PC-3 (cell line): ENCODE measurements at regions not wholly inside any gene's neighbourhood (a gene's known extent, or its start where the extent isn't known, plus 50 kb on each side); places are given as distances from the start of the nearest gene placed in this dataset.

Experiments used
- ATAC-seq: fragments of 200-7000 bp; cut with Tn5 transposase; 2 replicates; pipeline ENCODE4 v1.9.1; 2020; ENCODE audit warnings: mild to moderate bottlenecking, moderate library complexity
- BruUV-seq: library from RNA; stranded (reverse); fragments of 400-500 nt; replicated peaks from 2 replicates; lab custom pipeline; 2021; lab: Mats Ljungman, UMichigan
- CTCF ChIA-PET: fragments of 300-600 bp; sonication (Branson Sonifier 250); formaldehyde crosslinking; loops from one replicate; lab custom pipeline; 2022; ENCODE audit warnings: antibody characterized with exemption; lab: Charles Lee
- POLR2A ChIA-PET: fragments of 300-600 bp; sonication (Branson Sonifier 250); formaldehyde crosslinking; loops from one replicate; lab custom pipeline; 2022; ENCODE audit warnings: antibody characterized with exemption; ENCODE audit not compliant: unreplicated experiment; lab: Charles Lee
- DNase-seq: peaks from one replicate; pipeline ENCODE4 v3.0.0-alpha.2; 2015
- H2AFZ ChIP-seq: fragments of 300-600 bp; sonication (generic); 2 replicates; pipeline ENCODE4 v1.6.0; 2016; ENCODE audit warnings: antibody characterized with exemption, low read length
- H3F3A ChIP-seq: fragments of 300-600 bp; sonication (generic); one replicate; pipeline ENCODE4 v1.6.0; 2017; ENCODE audit warnings: antibody characterized with exemption, low read length, control low read depth, mild to moderate bottlenecking; ENCODE audit not compliant: unreplicated experiment
- H3K27ac ChIP-seq: fragments of 300-600 bp; sonication (generic); 2 replicates; pipeline ENCODE4 v1.5.1; 2016; ENCODE audit warnings: mild to moderate bottlenecking, low read length
- H3K27me3 ChIP-seq: fragments of 300-600 bp; sonication (generic); 2 replicates; pipeline ENCODE4 v1.6.1; 2016; ENCODE audit warnings: low read length, mixed read lengths
- H3K36me3 ChIP-seq: fragments of 300-600 bp; sonication (generic); 2 replicates; pipeline ENCODE4 v1.6.1; 2016; ENCODE audit warnings: low read depth, mixed run types, low read length, mixed read lengths
- H3K4me1 ChIP-seq: fragments of 300-600 bp; sonication (generic); 2 replicates; pipeline ENCODE4 v1.5.1; 2016; ENCODE audit warnings: low read length; ENCODE audit not compliant: insufficient read depth
- H3K4me2 ChIP-seq: fragments of 300-600 bp; sonication (generic); 2 replicates; pipeline ENCODE4 v1.6.0; 2016; ENCODE audit warnings: low read length
- H3K4me3 ChIP-seq: fragments of 300-600 bp; sonication (generic); 2 replicates; pipeline ENCODE4 v1.5.1; 2016; ENCODE audit warnings: mild to moderate bottlenecking, low read length, mixed read lengths
- H3K79me2 ChIP-seq: fragments of 300-600 bp; sonication (generic); 2 replicates; pipeline ENCODE4 v1.6.1; 2017; ENCODE audit warnings: low read length, mixed read lengths
- H3K9ac ChIP-seq: fragments of 300-600 bp; sonication (generic); 2 replicates; pipeline ENCODE4 v1.6.0; 2016; ENCODE audit warnings: mild to moderate bottlenecking, low read length
- H3K9me2 ChIP-seq: fragments of 300-600 bp; sonication (generic); replicated peaks from 2 replicates; pipeline ENCODE4 v1.6.1; 2016; ENCODE audit warnings: mixed run types, low read length, mixed read lengths
- H3K9me3 ChIP-seq: fragments of 300-600 bp; sonication (generic); 2 replicates; pipeline ENCODE4 v1.6.1; 2016; ENCODE audit warnings: low read length, mixed read lengths
- H4K20me1 ChIP-seq: fragments of 300-600 bp; sonication (generic); 2 replicates; pipeline ENCODE4 v1.6.1; 2016; ENCODE audit warnings: low read length, mixed read lengths
- EZH2 ChIP-seq: fragments of 300-600 bp; sonication (generic); IDR thresholded peaks from one replicate; pipeline ENCODE4 v1.6.1; 2017; ENCODE audit warnings: antibody characterized with exemption, mild to moderate bottlenecking, low read length; ENCODE audit not compliant: unreplicated experiment
- EZH2phosphoT487 ChIP-seq: fragments of 300-600 bp; sonication (generic); IDR thresholded peaks from 2 replicates; pipeline ENCODE4 v1.6.1; 2018; ENCODE audit warnings: mild to moderate bottlenecking, antibody characterized with exemption, low read length, borderline replicate concordance
- intact Hi-C: fragments of 100-400 bp; cut with micrococcal nuclease; formaldehyde crosslinking; loops from 2 replicates; pipeline ENCODE4 v1.9.0; 2023
- TF ChIP-seq, protein P1 (sequence below): fragments of 300-600 bp; sonication (generic); conservative IDR thresholded peaks from 2 replicates; pipeline ENCODE4 v1.5.1; 2017; ENCODE audit warnings: antibody characterized with exemption, low read depth, mild to moderate bottlenecking, low read length

DNA sequence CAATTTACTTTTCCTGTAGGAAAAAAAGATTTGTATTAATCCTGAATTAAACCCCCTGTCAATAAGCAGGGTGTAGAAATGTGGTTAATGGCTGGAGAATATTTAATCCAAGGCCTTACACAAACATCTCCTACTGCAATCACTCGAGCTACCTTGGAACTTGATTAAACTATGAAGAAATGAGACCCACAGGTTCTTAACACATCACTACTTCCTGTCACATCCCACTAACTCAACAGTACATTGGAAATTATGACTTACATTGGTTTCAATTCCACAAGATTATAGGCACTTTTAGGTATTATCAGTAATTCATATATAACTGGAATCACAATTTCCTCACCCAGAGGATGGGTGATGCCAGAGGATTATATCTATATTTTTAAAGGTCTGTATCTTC, 480.3 kb downstream of the MRPL39 start:
- no peak for TF ChIP-seq EZH2
- TF ChIP-seq, protein P1, sequence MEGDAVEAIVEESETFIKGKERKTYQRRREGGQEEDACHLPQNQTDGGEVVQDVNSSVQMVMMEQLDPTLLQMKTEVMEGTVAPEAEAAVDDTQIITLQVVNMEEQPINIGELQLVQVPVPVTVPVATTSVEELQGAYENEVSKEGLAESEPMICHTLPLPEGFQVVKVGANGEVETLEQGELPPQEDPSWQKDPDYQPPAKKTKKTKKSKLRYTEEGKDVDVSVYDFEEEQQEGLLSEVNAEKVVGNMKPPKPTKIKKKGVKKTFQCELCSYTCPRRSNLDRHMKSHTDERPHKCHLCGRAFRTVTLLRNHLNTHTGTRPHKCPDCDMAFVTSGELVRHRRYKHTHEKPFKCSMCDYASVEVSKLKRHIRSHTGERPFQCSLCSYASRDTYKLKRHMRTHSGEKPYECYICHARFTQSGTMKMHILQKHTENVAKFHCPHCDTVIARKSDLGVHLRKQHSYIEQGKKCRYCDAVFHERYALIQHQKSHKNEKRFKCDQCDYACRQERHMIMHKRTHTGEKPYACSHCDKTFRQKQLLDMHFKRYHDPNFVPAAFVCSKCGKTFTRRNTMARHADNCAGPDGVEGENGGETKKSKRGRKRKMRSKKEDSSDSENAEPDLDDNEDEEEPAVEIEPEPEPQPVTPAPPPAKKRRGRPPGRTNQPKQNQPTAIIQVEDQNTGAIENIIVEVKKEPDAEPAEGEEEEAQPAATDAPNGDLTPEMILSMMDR: no peak
- no peak for TF ChIP-seq EZH2phosphoT487
- Histone ChIP-seq H3K9me3 (no peaks in the 10 kb centered on the region), H3K36me3 (no peaks in the 10 kb centered on the region), H3F3A (no peaks in the 10 kb centered on the region), H4K20me1 (no peaks in the 10 kb centered on the region), H2AFZ (no peak overlapping the region), H3K79me2 (no peaks in the 10 kb centered on the region), H3K4me1 (no peaks in the 10 kb centered on the region), H3K4me2 (no peak overlapping the region), H3K4me3 (no peak overlapping the region), H3K9ac (no peak overlapping the region), H3K9me2 (no peaks in the 10 kb centered on the region), H3K27ac (no peak overlapping the region), H3K27me3 (no peaks in the 10 kb centered on the region)
- DNase-seq (no peak), ATAC-seq (no peak)
- intact Hi-C loops: no loop called here
- CTCF ChIA-PET: no interaction called here
- BruUV-seq: no TSS peak
- POLR2A ChIA-PET: no interaction called here

DNA sequence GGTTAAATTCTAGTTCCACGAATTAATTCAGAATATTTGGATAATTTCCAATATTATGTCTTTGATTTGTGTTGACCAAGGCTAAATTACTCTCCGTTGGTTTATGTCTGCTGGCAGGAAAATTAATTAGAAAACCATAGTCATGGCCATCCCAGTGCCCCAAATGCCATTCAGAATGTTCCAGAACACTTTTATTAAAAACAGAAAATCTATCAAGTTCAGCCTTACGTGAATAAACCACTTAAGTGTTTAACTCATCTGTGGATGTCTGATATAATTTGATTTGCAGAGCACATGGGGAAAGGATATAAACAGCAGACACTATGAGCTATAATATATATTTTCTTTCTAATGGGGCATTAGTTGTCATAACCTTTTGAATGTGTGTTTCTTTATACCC, 480.7 kb downstream of the MRPL39 start:
- Histone ChIP-seq H3F3A (no peaks in the 10 kb centered on the region), H4K20me1 (no peaks in the 10 kb centered on the region), H3K4me3 (no peak overlapping the region), H3K36me3 (no peaks in the 10 kb centered on the region), H3K27ac (no peak overlapping the region), H3K4me1 (no peaks in the 10 kb centered on the region), H2AFZ (no peak overlapping the region), H3K9me3 (no peaks in the 10 kb centered on the region), H3K9ac (no peak overlapping the region), H3K9me2 (no peaks in the 10 kb centered on the region), H3K79me2 (no peaks in the 10 kb centered on the region), H3K4me2 (no peak overlapping the region), H3K27me3 (no peaks in the 10 kb centered on the region)
- ChIA-PET CTCF (no interaction called here), POLR2A (no interaction called here)
- intact Hi-C loops: no loop called here
- DNase-seq: no peak
- no peak for ATAC-seq
- no TSS peak for BruUV-seq
- TF ChIP-seq, protein P1: no peak
- TF ChIP-seq EZH2phosphoT487: no peak

DNA sequence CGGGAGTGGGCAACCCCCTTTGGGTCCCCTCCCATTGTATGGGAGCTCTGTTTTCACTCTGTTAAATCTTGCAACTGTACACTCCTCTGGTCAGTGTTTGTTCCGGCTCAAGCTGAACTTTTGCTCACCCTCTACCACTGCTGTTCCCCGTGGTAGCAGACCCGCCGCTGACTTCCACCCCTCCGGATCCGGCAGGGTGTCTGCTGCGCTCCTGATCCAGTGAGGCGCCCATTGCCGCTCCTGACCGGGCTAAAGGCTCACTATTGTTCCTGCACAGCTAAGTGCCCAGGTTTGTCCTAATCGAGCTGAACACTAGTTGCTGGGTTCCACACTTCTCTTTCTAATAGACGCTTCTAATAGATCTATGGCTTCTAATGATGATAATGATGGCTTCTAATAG, 488.6 kb downstream of the MRPL39 start:
- TF ChIP-seq EZH2phosphoT487 (no peak), EZH2 (no peak)
- TF ChIP-seq, protein P1: no peak
- H2AFZ ChIP-seq: no peak overlapping the region
- no peak overlapping the region for H3K4me2 ChIP-seq
- ATAC-seq (no peak), DNase-seq (no peak)
- no peaks in the 10 kb centered on the region for H3K79me2 ChIP-seq
- H3K4me3 ChIP-seq: no peak overlapping the region
- no peaks in the 10 kb centered on the region for H3K36me3 ChIP-seq
- no peak overlapping the region for H3K9ac ChIP-seq
- no peaks in the 10 kb centered on the region for H3K9me3 ChIP-seq
- no peaks in the 10 kb centered on the region for H3F3A ChIP-seq
- H3K4me1 ChIP-seq: no peaks in the 10 kb centered on the region
- H3K27ac ChIP-seq: no peak overlapping the region
- no peaks in the 10 kb centered on the region for H3K9me2 ChIP-seq
- H3K27me3 ChIP-seq: no peaks in the 10 kb centered on the region
- ChIA-PET POLR2A (no interaction called here), CTCF (no interaction called here)
- no peaks in the 10 kb centered on the region for H4K20me1 ChIP-seq
- no TSS peak for BruUV-seq
- intact Hi-C loops: no loop called here
